GM23338 (cell line): ENCODE measurements at regions not wholly inside any gene's neighbourhood (a gene's known extent, or its start where the extent isn't known, plus 50 kb on each side); places are given as distances from the start of the nearest gene placed in this dataset.

ENCODE experiments used
- ATAC-seq: fragments of 200-7000 bp; cut with Tn5 transposase; 3 replicates; pipeline ENCODE4 v1.9.1; 2020
- DNase-seq: peaks from one replicate; pipeline ENCODE4 v3.0.0-alpha.2; 2015; ENCODE audit warnings: low spot score
- H2AFZ ChIP-seq: fragments of 200-600 bp; sonication (generic); 2 replicates; pipeline ENCODE4 v1.8.0; 2016; ENCODE audit warnings: antibody characterized with exemption, mild to moderate bottlenecking, moderate library complexity
- H3F3A ChIP-seq: fragments of 200-600 bp; sonication (generic); replicated peaks from 2 replicates; pipeline ENCODE4 v1.8.0; 2017; ENCODE audit warnings: antibody characterized with exemption, mixed run types, low read depth
- H3K27ac ChIP-seq: fragments of 200-600 bp; sonication (generic); 2 replicates; pipeline ENCODE4 v1.6.1; 2016; ENCODE audit warnings: low read depth
- H3K27me3 ChIP-seq: fragments of 200-600 bp; sonication (generic); 2 replicates; pipeline ENCODE4 v1.8.0; 2016; ENCODE audit warnings: mild to moderate bottlenecking, mixed run types, moderate library complexity; ENCODE audit not compliant: insufficient read depth
- H3K36me3 ChIP-seq: fragments of 200-600 bp; sonication (generic); 2 replicates; pipeline ENCODE4 v1.8.0; 2016; ENCODE audit warnings: mild to moderate bottlenecking; ENCODE audit not compliant: insufficient read depth
- H3K4me1 ChIP-seq: fragments of 200-600 bp; sonication (generic); 2 replicates; pipeline ENCODE4 v1.8.0; 2016; ENCODE audit warnings: mild to moderate bottlenecking, moderate library complexity; ENCODE audit not compliant: insufficient read depth
- H3K4me2 ChIP-seq: fragments of 200-600 bp; sonication (generic); 2 replicates; pipeline ENCODE4 v1.7.1; 2017; ENCODE audit warnings: mixed run types
- H3K4me3 ChIP-seq: fragments of 200-600 bp; sonication (generic); 2 replicates; pipeline ENCODE4 v1.6.1; 2016; ENCODE audit warnings: mixed run types
- H3K79me2 ChIP-seq: fragments of 200-600 bp; sonication (generic); replicated peaks from 2 replicates; pipeline ENCODE4 v1.8.0; 2017; ENCODE audit warnings: mild to moderate bottlenecking; ENCODE audit not compliant: insufficient read depth
- H3K9me2 ChIP-seq: fragments of 200-600 bp; sonication (generic); 2 replicates; pipeline ENCODE4 v1.8.0; 2017; ENCODE audit not compliant: insufficient read depth
- H4K20me1 ChIP-seq: fragments of 200-600 bp; sonication (generic); replicated peaks from 2 replicates; pipeline ENCODE4 v1.8.0; 2017; ENCODE audit warnings: mild to moderate bottlenecking; ENCODE audit not compliant: insufficient read depth
- H3K27ac Mint-ChIP-seq: 2 replicates; pipeline ENCODE4 v1.8.0; 2020; ENCODE audit warnings: inconsistent platforms, mild to moderate bottlenecking, moderate library complexity, mixed read lengths
- H3K27me3 Mint-ChIP-seq: 3 replicates; pipeline ENCODE4 v1.8.0; 2022; ENCODE audit warnings: low read depth, mild to moderate bottlenecking, moderate library complexity, mixed read lengths, inconsistent platforms; ENCODE audit not compliant: insufficient read depth, poor library complexity
- H3K36me3 Mint-ChIP-seq: 3 replicates; pipeline ENCODE4 v1.8.0; 2021; ENCODE audit warnings: low read depth, mild to moderate bottlenecking, inconsistent platforms, moderate library complexity, mixed read lengths
- H3K4me1 Mint-ChIP-seq: 3 replicates; pipeline ENCODE4 v1.8.0; 2020; ENCODE audit warnings: mild to moderate bottlenecking, inconsistent platforms, mixed read lengths
- H3K4me3 Mint-ChIP-seq: 3 replicates; pipeline ENCODE4 v1.8.0; 2021; ENCODE audit warnings: moderate library complexity, mild to moderate bottlenecking, inconsistent platforms, mixed read lengths
- H3K9me3 Mint-ChIP-seq: 3 replicates; pipeline ENCODE4 v1.8.0; 2020; ENCODE audit warnings: moderate library complexity, mild to moderate bottlenecking, inconsistent platforms, mixed read lengths
- ETS1 ChIP-seq: IDR thresholded peaks from 2 replicates; pipeline ENCODE4 v1.6.1; 2016; ENCODE audit warnings: antibody characterized with exemption
- JUNB ChIP-seq: IDR thresholded peaks from one replicate; pipeline ENCODE4 v1.6.1; 2016; ENCODE audit warnings: antibody characterized with exemption; ENCODE audit not compliant: unreplicated experiment
- REST ChIP-seq: IDR thresholded peaks from one replicate; pipeline ENCODE4 v1.6.1; 2018; ENCODE audit warnings: antibody characterized with exemption; ENCODE audit not compliant: unreplicated experiment
- STAT1 ChIP-seq: IDR thresholded peaks from one replicate; pipeline ENCODE4 v1.6.1; 2016; ENCODE audit warnings: antibody characterized with exemption; ENCODE audit not compliant: unreplicated experiment
- ZNF114 ChIP-seq: fragments of 250-450 bp; sonication (Bioruptor Pico); IDR thresholded peaks from 2 replicates; pipeline ENCODE4 v1.5.0; 2020; ENCODE audit warnings: mild to moderate bottlenecking, moderate library complexity
- ZNF331 ChIP-seq: fragments of 250-450 bp; sonication (Bioruptor Pico); IDR thresholded peaks from 2 replicates; pipeline ENCODE4 v1.5.0; 2020; ENCODE audit warnings: low read depth, mild to moderate bottlenecking, moderate library complexity
- TF ChIP-seq, protein P1 (sequence below), 2 experiments: fragments of 200-600 bp in 1 of 2; sonication (generic) in 1 of 2; conservative IDR thresholded peaks; 2 replicates each; pipeline versions ENCODE4 v1.5.1 to v1.6.1; 2016 to 2017; ENCODE audit warnings: antibody characterized with exemption in 2 of 2, low read depth in 2 of 2, mild to moderate bottlenecking in 2 of 2, moderate library complexity in 1 of 2
- TF ChIP-seq, protein P2 (sequence below): fragments of 250-450 bp; sonication (Bioruptor Pico); IDR thresholded peaks from 2 replicates; pipeline ENCODE4 v1.5.0; 2020; ENCODE audit warnings: mild to moderate bottlenecking, moderate library complexity

DNA sequence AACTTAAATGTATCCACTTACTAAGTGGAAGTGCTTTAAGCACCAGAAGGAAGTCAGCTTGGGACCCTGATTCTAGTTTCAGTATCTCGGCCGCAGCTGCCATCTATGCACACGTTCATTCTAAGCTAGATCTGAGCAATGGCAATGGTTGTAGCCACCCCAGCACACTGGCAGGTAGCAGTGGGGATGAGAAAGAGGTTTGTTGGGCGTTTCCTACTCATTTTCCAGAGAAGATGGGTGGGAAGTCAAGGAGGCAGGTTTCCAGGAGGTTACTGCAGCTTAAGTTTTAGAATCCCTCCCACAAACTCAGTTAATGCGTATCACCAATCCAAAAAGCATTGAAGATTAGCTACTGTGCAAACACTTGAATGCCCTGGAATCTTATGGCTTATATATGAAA, 114.2 kb upstream of the TSC22D1 start (continued):
- TF ChIP-seq REST (no peak), ZNF114 (CRISPR knock-in tag) (no peak), STAT1 (no peak), JUNB (no peak)

DNA sequence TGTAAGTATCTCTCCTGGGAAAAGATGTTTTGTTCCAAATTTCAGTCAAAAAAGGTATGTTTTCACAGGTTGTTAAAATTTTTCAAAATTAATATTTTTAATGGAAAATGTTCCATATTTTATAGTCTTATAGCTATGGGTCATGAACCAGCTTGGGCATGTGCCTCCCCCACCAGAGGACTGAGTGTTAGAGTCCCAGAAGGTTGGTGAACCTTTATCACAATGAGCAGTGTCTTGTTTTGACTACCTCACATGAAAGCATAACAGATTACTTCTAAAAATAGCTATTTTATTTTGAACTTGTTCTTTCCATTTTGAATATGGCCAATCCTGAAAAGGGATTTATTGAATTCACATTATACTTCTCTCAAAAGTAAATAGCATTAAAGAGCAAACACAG, 112.5 kb upstream of the TSC22D1 start:
- Histone ChIP-seq H4K20me1 (no peaks in the 10 kb centered on the region), H3K4me2 (no peak overlapping the region), H3K9me2 (peaks cover 5% of the 10 kb centered on the region), H3K4me1 (no peaks in the 10 kb centered on the region), H2AFZ (no peak overlapping the region), H3K4me3 (no peak overlapping the region), H3K36me3 (0 out of 2 replicates have a peak, but pooled peaks cover 5% of the 10 kb centered on the region), H3F3A (no peaks in the 10 kb centered on the region), H3K27ac (no peak overlapping the region), H3K27me3 (no peaks in the 10 kb centered on the region), H3K79me2 (no peaks in the 10 kb centered on the region)
- Mint-ChIP-seq H3K27me3 (peaks cover 1% of the 10 kb centered on the region), H3K4me1 (no peaks in the 10 kb centered on the region), H3K4me3 (no peak overlapping the region), H3K9me3 (peaks cover 16% of the 10 kb centered on the region), H3K27ac (no peak overlapping the region), H3K36me3 (peaks cover 12% of the 10 kb centered on the region)
- ATAC-seq: no peak
- DNase-seq: no peak
- TF ChIP-seq ETS1: no peak
- no peak for TF ChIP-seq JUNB
- no peak for TF ChIP-seq ZNF331 (CRISPR knock-in tag)
- TF ChIP-seq REST: no peak
- TF ChIP-seq STAT1: no peak
- TF ChIP-seq, protein P1, sequence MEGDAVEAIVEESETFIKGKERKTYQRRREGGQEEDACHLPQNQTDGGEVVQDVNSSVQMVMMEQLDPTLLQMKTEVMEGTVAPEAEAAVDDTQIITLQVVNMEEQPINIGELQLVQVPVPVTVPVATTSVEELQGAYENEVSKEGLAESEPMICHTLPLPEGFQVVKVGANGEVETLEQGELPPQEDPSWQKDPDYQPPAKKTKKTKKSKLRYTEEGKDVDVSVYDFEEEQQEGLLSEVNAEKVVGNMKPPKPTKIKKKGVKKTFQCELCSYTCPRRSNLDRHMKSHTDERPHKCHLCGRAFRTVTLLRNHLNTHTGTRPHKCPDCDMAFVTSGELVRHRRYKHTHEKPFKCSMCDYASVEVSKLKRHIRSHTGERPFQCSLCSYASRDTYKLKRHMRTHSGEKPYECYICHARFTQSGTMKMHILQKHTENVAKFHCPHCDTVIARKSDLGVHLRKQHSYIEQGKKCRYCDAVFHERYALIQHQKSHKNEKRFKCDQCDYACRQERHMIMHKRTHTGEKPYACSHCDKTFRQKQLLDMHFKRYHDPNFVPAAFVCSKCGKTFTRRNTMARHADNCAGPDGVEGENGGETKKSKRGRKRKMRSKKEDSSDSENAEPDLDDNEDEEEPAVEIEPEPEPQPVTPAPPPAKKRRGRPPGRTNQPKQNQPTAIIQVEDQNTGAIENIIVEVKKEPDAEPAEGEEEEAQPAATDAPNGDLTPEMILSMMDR (conservative IDR thresholded peaks at IDR 0.05; ENCODE audit: low read depth in 2 of 2): no peak
- TF ChIP-seq, protein P2, sequence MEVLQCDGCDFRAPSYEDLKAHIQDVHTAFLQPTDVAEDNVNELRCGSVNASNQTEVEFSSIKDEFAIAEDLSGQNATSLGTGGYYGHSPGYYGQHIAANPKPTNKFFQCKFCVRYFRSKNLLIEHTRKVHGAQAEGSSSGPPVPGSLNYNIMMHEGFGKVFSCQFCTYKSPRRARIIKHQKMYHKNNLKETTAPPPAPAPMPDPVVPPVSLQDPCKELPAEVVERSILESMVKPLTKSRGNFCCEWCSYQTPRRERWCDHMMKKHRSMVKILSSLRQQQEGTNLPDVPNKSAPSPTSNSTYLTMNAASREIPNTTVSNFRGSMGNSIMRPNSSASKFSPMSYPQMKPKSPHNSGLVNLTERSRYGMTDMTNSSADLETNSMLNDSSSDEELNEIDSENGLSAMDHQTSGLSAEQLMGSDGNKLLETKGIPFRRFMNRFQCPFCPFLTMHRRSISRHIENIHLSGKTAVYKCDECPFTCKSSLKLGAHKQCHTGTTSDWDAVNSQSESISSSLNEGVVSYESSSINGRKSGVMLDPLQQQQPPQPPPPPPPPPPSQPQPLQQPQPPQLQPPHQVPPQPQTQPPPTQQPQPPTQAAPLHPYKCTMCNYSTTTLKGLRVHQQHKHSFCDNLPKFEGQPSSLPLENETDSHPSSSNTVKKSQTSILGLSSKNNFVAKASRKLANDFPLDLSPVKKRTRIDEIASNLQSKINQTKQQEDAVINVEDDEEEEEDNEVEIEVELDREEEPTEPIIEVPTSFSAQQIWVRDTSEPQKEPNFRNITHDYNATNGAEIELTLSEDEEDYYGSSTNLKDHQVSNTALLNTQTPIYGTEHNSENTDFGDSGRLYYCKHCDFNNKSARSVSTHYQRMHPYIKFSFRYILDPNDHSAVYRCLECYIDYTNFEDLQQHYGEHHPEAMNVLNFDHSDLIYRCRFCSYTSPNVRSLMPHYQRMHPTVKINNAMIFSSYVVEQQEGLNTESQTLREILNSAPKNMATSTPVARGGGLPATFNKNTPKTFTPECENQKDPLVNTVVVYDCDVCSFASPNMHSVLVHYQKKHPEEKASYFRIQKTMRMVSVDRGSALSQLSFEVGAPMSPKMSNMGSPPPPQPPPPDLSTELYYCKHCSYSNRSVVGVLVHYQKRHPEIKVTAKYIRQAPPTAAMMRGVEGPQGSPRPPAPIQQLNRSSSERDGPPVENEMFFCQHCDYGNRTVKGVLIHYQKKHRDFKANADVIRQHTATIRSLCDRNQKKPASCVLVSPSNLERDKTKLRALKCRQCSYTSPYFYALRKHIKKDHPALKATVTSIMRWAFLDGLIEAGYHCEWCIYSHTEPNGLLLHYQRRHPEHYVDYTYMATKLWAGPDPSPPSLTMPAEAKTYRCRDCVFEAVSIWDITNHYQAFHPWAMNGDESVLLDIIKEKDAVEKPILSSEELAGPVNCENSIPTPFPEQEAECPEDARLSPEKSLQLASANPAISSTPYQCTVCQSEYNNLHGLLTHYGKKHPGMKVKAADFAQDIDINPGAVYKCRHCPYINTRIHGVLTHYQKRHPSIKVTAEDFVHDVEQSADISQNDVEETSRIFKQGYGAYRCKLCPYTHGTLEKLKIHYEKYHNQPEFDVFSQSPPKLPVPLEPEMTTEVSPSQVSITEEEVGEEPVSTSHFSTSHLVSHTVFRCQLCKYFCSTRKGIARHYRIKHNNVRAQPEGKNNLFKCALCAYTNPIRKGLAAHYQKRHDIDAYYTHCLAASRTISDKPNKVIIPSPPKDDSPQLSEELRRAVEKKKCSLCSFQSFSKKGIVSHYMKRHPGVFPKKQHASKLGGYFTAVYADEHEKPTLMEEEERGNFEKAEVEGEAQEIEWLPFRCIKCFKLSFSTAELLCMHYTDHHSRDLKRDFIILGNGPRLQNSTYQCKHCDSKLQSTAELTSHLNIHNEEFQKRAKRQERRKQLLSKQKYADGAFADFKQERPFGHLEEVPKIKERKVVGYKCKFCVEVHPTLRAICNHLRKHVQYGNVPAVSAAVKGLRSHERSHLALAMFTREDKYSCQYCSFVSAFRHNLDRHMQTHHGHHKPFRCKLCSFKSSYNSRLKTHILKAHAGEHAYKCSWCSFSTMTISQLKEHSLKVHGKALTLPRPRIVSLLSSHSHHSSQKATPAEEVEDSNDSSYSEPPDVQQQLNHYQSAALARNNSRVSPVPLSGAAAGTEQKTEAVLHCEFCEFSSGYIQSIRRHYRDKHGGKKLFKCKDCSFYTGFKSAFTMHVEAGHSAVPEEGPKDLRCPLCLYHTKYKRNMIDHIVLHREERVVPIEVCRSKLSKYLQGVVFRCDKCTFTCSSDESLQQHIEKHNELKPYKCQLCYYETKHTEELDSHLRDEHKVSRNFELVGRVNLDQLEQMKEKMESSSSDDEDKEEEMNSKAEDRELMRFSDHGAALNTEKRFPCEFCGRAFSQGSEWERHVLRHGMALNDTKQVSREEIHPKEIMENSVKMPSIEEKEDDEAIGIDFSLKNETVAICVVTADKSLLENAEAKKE (CRISPR knock-in tag): no peak
